GM12878 (cell line): ENCODE measurements at regions not wholly inside any gene's neighbourhood (a gene's known extent, or its start where the extent isn't known, plus 50 kb on each side); places are given as distances from the start of the nearest gene placed in this dataset.

Source experiments
- ATAC-seq: fragments of 200-7000 bp; cut with Tn5 transposase; 3 replicates; pipeline ENCODE4 v1.9.1; 2020; ENCODE audit warnings: mild to moderate bottlenecking, moderate library complexity
- BruUV-seq: library from RNA; stranded (reverse); fragments of 400-500 nt; replicated peaks from 2 replicates; lab custom pipeline; 2021; lab: Mats Ljungman, UMichigan
- CTCF ChIA-PET: fragments of 300-600 bp; sonication (Branson Sonifier 250); formaldehyde crosslinking; extraction: SDS; loops from one replicate; lab custom pipeline; 2021; ENCODE audit warnings: inconsistent platforms; lab: Yijun Ruan, JAX
- POLR2A ChIA-PET: fragments of 350-600 bp; formaldehyde crosslinking; extraction: SDS; loops from one replicate; lab custom pipeline; 2021; ENCODE audit warnings: inconsistent platforms; lab: Charles Lee
- RAD21 ChIA-PET: fragments of 300-600 bp; sonication (Branson Sonifier 250); formaldehyde crosslinking; loops from one replicate; lab custom pipeline; 2023; ENCODE audit warnings: antibody characterized with exemption; ENCODE audit not compliant: unreplicated experiment; lab: Charles Lee
- SMC1A ChIA-PET: fragments of 300-600 bp; sonication (Branson Sonifier 250); formaldehyde crosslinking; loops from one replicate; lab custom pipeline; 2023; ENCODE audit not compliant: unreplicated experiment, uncharacterized antibody; lab: Charles Lee
- DNase-seq: peaks from one replicate; pipeline ENCODE4 v3.0.0-alpha.2; 2011; ENCODE audit warnings: low read depth, low spot score
- FAIRE-seq: peaks from 3 replicates; lab custom pipeline; 2011; peaks lifted over from hg19 to GRCh38; lab: Jason Lieb, UNC
- H2AFZ ChIP-seq: 2 replicates; pipeline ENCODE4 v1.6.0; 2011; ENCODE audit warnings: low read depth, low read length, control low read depth; ENCODE audit not compliant: control insufficient read depth
- H3K27ac ChIP-seq: 2 replicates; pipeline ENCODE4 v1.5.1; 2011; ENCODE audit warnings: control low read depth; ENCODE audit not compliant: control insufficient read depth, insufficient read depth
- H3K27me3 ChIP-seq, 2 experiments: replicated peaks in 1 of 2; 2 replicates each; pipeline versions ENCODE4 v1.6.0 to v1.6.1; 2011; ENCODE audit warnings: low read length in 1 of 2; ENCODE audit not compliant: control insufficient read depth in 2 of 2, insufficient read depth in 2 of 2
- H3K36me3 ChIP-seq, 2 experiments: 2 replicates each; pipeline ENCODE4 v1.5.1; 2011; ENCODE audit warnings: low read length in 1 of 2; ENCODE audit not compliant: control insufficient read depth in 2 of 2, insufficient read depth in 2 of 2
- H3K4me1 ChIP-seq: 2 replicates; pipeline ENCODE4 v1.6.1; 2011; ENCODE audit warnings: mild to moderate bottlenecking, low read length, moderate library complexity, mixed read lengths; ENCODE audit not compliant: control insufficient read depth, insufficient read depth
- H3K4me2 ChIP-seq: 2 replicates; pipeline ENCODE4 v1.6.0; 2011; ENCODE audit warnings: control low read depth; ENCODE audit not compliant: control insufficient read depth, insufficient read depth
- H3K4me3 ChIP-seq: fragments of 200-600 bp; sonication (generic); 2 replicates; pipeline ENCODE4 v1.5.1; 2016
- H3K79me2 ChIP-seq: 2 replicates; pipeline ENCODE4 v1.6.0; 2011; ENCODE audit warnings: low read length; ENCODE audit not compliant: control insufficient read depth, insufficient read depth
- H3K9ac ChIP-seq: 2 replicates; pipeline ENCODE4 v1.8.0; 2011; ENCODE audit warnings: low read length, control low read depth, mixed read lengths; ENCODE audit not compliant: control insufficient read depth, insufficient read depth
- H3K9me3 ChIP-seq: replicated peaks from 3 replicates; pipeline ENCODE4 v1.5.1; 2011; ENCODE audit warnings: mild to moderate bottlenecking, low read length; ENCODE audit not compliant: control insufficient read depth, insufficient read depth
- H4K20me1 ChIP-seq: 2 replicates; pipeline ENCODE4 v1.6.0; 2011; ENCODE audit not compliant: control insufficient read depth, insufficient read depth
- WGBS: methylation state at CpG from one replicate; pipeline ENCODE4 v1.1.6; 2016; ENCODE audit warnings: low lambda C conversion rate; ENCODE audit not compliant: insufficient replicate concordance, insufficient coverage; ENCODE audit errors: missing lambda C conversion rate; 5-methylcytosine and 5-hydroxymethylcytosine counted together
- in situ Hi-C: fragments of 300-500 bp; cut with MboI; formaldehyde crosslinking; loops from 9 replicates; pipeline ENCODE4 v1.14.3; 2018; ENCODE audit warnings: mixed read lengths
- intact Hi-C: fragments of 100-400 bp; cut with micrococcal nuclease; formaldehyde crosslinking; loops from one replicate; pipeline ENCODE4 v1.14.2; 2022; ENCODE audit not compliant: unreplicated experiment
- TF ChIP-seq, protein P1 (sequence below): IDR thresholded peaks from 2 replicates; pipeline ENCODE4 v1.6.1; 2011; ENCODE audit warnings: low read depth, low read length, improper control_type of control experiment, borderline replicate concordance
- TF ChIP-seq, protein P2 (sequence below): fragments of 450-650 bp; IDR thresholded peaks from 2 replicates; pipeline ENCODE4 v1.6.1; 2017; ENCODE audit warnings: mild to moderate bottlenecking, moderate library complexity

DNA sequence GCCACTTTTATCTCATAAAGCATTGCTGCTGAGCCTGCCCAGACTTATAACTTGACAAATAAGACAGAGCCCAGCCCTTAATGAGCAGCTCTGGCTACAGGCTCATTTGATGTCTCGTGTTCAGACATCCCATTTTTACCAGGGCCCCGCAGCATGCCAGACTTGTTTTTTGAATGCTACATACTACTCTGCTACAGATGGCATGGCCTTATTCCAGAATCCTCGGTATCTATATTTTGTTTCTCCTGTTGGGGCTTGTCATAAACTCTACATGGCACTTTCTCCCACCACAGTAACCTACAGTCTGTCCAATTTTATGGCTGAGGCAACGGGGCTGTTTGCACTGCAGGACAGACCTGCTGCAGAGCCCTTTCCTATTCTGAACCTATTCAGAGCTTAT is 179.0 kb upstream of the DDX18 start:
- in situ Hi-C loops (no loop called here), intact Hi-C loops (no loop called here)
- SMC1A ChIA-PET = no interaction called here
- Histone ChIP-seq H3K36me3 (no peaks in the 10 kb centered on the region), H3K27me3 (no peaks in the 10 kb centered on the region), H3K27ac (no peak overlapping the region), H2AFZ (no peak overlapping the region), H3K4me2 (no peak overlapping the region), H3K9ac (no peak overlapping the region), H4K20me1 (no peaks in the 10 kb centered on the region), H3K4me3 (no peak overlapping the region), H3K4me1 (no peaks in the 10 kb centered on the region), H3K9me3 (no peaks in the 10 kb centered on the region), H3K79me2 (no peaks in the 10 kb centered on the region)
- ATAC-seq (no peak), DNase-seq (no peak), FAIRE-seq (no peak)
- WGBS = 0% methylated on average over 4 of the region's 4 CpGs
- CTCF ChIA-PET = no interaction called here
- no TSS peak for BruUV-seq
- RAD21 ChIA-PET = no interaction called here
- POLR2A ChIA-PET = no interaction called here
- TF ChIP-seq, protein P1, sequence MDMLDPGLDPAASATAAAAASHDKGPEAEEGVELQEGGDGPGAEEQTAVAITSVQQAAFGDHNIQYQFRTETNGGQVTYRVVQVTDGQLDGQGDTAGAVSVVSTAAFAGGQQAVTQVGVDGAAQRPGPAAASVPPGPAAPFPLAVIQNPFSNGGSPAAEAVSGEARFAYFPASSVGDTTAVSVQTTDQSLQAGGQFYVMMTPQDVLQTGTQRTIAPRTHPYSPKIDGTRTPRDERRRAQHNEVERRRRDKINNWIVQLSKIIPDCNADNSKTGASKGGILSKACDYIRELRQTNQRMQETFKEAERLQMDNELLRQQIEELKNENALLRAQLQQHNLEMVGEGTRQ = no peak
- TF ChIP-seq, protein P2, sequence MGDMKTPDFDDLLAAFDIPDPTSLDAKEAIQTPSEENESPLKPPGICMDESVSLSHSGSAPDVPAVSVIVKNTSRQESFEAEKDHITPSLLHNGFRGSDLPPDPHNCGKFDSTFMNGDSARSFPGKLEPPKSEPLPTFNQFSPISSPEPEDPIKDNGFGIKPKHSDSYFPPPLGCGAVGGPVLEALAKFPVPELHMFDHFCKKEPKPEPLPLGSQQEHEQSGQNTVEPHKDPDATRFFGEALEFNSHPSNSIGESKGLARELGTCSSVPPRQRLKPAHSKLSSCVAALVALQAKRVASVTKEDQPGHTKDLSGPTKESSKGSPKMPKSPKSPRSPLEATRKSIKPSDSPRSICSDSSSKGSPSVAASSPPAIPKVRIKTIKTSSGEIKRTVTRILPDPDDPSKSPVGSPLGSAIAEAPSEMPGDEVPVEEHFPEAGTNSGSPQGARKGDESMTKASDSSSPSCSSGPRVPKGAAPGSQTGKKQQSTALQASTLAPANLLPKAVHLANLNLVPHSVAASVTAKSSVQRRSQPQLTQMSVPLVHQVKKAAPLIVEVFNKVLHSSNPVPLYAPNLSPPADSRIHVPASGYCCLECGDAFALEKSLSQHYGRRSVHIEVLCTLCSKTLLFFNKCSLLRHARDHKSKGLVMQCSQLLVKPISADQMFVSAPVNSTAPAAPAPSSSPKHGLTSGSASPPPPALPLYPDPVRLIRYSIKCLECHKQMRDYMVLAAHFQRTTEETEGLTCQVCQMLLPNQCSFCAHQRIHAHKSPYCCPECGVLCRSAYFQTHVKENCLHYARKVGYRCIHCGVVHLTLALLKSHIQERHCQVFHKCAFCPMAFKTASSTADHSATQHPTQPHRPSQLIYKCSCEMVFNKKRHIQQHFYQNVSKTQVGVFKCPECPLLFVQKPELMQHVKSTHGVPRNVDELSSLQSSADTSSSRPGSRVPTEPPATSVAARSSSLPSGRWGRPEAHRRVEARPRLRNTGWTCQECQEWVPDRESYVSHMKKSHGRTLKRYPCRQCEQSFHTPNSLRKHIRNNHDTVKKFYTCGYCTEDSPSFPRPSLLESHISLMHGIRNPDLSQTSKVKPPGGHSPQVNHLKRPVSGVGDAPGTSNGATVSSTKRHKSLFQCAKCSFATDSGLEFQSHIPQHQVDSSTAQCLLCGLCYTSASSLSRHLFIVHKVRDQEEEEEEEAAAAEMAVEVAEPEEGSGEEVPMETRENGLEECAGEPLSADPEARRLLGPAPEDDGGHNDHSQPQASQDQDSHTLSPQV = no peak
